GM12874 (cell line): ENCODE measurements at regions not wholly inside any gene's neighbourhood (a gene's known extent, or its start where the extent isn't known, plus 50 kb on each side); places are given as distances from the start of the nearest gene placed in this dataset.

Source experiments
- TF ChIP-seq, protein P1 (sequence below): IDR thresholded peaks from 2 replicates; pipeline ENCODE4 v1.5.1; 2011; ENCODE audit warnings: low read depth, mild to moderate bottlenecking, control low read depth, low read length, moderate library complexity; ENCODE audit not compliant: insufficient read depth

DNA sequence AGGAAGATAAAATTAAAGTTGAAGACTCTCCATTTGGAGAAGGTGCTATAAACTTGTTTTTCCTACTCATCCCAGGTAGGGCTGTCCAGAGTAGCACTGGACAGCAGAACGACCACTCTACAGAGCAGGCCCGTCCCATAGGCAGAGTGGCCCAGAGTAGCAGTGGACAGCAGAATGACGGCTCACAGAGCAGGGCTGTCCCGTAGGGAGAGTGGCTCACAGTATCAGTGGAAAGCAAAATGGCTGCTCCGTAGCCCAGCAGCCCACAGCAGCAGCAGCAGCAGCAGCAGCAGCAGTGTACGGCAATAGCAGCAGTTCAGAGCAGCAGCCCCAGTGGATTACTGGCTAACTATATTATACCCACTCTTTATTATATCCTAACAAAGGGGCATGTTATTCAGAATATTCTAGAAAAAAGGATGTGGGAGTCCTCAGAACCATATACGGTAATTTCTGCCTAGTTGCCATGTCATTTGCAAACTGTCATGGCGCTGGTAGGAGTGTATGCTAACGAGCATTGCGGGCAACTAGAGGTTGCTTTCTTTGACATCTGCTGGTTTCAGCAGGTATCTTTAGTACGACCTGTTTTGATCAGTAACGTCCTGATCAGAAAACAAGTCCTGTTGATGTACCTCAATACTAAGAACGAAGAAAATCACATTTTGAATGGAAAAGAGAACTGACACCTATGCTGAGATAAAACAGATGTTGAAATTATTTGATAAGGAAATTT, 567.3 kb downstream of the SLC16A7 start:
- TF ChIP-seq, protein P1, sequence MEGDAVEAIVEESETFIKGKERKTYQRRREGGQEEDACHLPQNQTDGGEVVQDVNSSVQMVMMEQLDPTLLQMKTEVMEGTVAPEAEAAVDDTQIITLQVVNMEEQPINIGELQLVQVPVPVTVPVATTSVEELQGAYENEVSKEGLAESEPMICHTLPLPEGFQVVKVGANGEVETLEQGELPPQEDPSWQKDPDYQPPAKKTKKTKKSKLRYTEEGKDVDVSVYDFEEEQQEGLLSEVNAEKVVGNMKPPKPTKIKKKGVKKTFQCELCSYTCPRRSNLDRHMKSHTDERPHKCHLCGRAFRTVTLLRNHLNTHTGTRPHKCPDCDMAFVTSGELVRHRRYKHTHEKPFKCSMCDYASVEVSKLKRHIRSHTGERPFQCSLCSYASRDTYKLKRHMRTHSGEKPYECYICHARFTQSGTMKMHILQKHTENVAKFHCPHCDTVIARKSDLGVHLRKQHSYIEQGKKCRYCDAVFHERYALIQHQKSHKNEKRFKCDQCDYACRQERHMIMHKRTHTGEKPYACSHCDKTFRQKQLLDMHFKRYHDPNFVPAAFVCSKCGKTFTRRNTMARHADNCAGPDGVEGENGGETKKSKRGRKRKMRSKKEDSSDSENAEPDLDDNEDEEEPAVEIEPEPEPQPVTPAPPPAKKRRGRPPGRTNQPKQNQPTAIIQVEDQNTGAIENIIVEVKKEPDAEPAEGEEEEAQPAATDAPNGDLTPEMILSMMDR = no peak

DNA sequence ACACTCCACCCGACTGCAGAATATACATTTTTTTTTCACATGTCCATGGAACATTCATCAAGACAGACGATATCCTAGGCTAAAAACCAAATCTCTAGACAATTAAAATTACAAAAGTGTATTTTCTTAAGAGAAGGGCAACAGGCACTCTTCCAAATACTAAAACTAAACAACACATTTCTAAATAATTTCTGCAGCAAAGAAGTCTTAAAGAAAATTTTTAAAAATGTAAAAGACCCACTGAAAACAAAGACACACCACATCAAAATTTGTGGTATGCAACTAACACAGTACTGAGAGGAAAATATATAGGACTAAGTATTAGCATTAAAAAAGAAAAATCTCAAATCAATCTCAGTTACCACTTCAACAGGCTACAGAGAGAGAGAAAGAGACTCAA, 570.0 kb downstream of the SLC16A7 start:
- TF ChIP-seq, protein P1 = no peak

DNA sequence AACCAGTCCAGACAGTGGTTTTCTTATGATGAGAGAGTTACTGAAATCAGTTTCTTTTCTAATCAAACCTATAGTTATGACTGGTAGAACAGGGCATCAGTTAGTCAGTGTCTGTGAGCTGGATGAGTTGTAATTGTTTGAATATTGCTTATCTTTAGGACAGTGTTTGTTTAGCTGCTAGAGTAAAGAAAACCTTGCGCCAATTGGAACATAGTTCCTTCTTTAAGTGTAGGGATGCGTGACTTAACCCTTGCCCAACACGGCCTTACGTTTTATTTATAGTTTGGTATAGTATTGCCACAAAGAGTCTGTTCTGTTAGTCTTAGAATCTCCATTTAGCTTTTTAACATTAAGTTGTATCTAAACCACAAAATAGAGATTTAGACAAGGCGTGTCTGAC, 572.6 kb downstream of the SLC16A7 start:
- TF ChIP-seq, protein P1 = no peak

DNA sequence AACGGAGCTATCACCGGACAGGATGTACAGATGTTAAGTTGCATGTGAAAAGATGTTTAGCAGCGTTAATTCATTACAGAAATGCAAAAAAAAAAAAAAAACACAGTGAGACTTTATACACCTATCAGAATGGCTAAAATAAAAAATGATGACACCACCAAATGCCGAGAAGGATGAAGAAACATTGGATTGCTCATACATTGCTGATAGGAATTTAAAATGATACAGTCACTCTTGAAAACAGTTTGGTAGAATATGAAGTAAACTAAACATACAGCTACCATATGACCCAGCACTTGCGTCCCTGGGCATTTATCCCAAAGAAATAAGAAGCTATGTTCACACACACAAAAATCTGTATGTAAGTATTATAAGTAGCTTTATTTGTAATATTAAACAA, 574.1 kb downstream of the SLC16A7 start:
- TF ChIP-seq, protein P1 = no peak

DNA sequence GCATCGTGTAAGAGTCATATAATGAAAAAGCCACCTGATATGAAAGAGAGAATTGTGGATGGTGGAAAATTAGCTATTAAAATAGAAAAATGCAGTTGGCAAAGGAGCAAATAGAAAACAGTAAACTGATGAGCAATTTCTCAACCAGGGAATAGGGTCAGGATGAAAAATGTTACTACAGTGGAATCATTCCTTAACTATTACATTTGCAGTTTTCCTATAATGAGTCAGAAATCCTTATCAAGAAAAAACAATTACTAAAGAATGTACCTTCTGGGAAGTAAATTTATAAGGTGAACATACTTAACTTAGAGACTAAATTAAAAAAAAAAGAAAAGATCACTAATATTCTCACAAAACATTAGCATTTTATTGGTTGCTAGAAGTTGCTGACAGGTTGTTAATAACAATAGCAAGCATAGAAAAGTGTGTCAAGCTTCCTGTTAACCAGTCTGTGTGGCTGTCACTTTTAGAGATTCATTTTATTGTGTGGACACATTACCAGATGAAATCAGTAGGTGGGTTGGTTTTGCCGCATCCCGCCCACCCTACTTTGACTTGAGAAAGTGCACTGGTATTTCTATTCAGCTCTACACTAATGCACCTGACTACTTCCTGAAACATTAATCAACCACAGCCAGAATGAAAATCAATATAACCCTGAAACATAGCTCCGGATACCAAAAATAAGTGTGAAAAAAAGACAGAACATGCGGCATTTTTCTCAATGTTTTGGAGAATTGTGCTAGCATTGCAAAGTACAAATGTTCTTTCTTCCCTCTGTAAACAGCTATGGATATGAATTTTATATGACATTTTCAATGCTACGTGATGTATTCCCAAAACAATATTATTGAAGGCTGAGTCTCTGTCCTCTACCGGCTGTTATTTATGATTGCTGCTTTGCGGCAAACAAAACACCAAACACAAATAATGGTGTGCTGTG, 576.7 kb downstream of the SLC16A7 start:
- TF ChIP-seq, protein P1 = no peak

DNA sequence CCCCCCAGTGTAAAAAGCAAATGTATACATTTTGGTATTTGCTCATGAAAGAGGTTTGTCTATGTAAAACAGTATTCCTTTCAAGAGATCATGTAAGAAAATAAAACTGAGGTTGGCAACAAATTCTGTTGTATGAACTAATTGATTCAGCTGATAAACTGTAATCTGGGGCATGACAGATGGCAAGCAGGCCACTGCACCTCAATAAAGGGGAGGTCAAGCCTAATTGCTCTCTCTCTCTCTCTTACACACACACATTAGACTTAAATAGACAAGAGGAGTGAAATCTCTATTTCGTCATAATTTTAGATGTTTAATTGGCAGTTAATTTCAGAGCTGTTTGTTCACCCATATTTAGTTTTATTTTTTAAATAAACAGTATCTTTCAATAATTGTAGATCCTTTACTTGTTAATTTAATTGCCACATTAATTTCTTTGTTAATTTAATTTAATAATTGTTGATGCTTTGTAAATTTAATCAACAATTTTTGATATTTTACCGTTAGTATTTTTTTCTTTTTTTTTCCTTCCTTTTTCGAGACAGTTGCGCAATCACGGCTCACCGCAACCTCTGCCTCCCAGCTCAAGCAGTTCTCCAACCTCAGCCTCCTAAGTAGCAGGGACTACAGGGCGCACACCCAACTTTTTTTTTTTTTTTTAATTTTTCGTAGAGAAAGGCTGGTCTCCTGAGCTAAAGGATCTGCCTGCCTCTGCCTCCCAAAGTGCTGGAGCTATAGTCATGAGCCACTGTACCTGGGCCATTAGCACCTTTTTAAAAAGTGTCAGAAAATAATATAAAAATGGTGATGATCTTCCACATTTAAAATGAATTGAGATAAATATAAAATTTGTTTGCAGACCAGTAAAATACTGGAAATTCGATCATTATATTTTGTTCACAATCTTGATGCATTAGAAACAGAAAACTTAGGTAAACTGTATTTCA, 577.7 kb downstream of the SLC16A7 start:
- TF ChIP-seq, protein P1 = no peak
